IMR-90 (cell line): ENCODE measurements at regions not wholly inside any gene's neighbourhood (a gene's known extent, or its start where the extent isn't known, plus 50 kb on each side); places are given as distances from the start of the nearest gene placed in this dataset.
A peak's percentile ranks its signal among the peaks of the same experiment; 100 is the strongest.

Experiments
- ATAC-seq: fragments of 200-7000 bp; cut with Tn5 transposase; 2 replicates; pipeline ENCODE4 v1.9.1; 2020; ENCODE audit warnings: low read depth, mild to moderate bottlenecking, moderate library complexity
- BruUV-seq: library from RNA; stranded (reverse); fragments of 400-500 nt; replicated peaks from 2 replicates; lab custom pipeline; 2021; lab: Mats Ljungman, UMichigan
- CTCF ChIA-PET: fragments of 300-600 bp; formaldehyde crosslinking; extraction: SDS; loops from one replicate; lab custom pipeline; 2021; ENCODE audit warnings: antibody characterized with exemption; lab: Yijun Ruan, JAX
- POLR2A ChIA-PET: fragments of 300-600 bp; sonication (Branson Sonifier 250); formaldehyde crosslinking; loops from one replicate; lab custom pipeline; 2022; ENCODE audit warnings: antibody characterized with exemption; ENCODE audit not compliant: unreplicated experiment; lab: Charles Lee
- DNase-seq: peaks from one replicate; pipeline ENCODE4 v3.0.0; 2013
- H2AFZ ChIP-seq: replicated peaks from 2 replicates; pipeline ENCODE3; 2013; ENCODE audit warnings: low read length, mild to moderate bottlenecking; ENCODE audit not compliant: poor library complexity
- H2AK5ac ChIP-seq: 2 replicates; pipeline ENCODE4 v1.6.1; 2013; ENCODE audit warnings: low read depth, low read length, inconsistent platforms
- H2AK9ac ChIP-seq: replicated peaks from 2 replicates; pipeline ENCODE3; 2013; ENCODE audit warnings: mild to moderate bottlenecking, low read depth, low read length, moderate library complexity; ENCODE audit not compliant: poor library complexity
- H2BK120ac ChIP-seq: 2 replicates; pipeline ENCODE4 v1.6.1; 2013; ENCODE audit warnings: low read depth, low read length, inconsistent platforms
- H2BK15ac ChIP-seq: 3 replicates; pipeline ENCODE4 v1.6.1; 2013; ENCODE audit warnings: low read depth, low read length, inconsistent platforms
- H2BK20ac ChIP-seq: 2 replicates; pipeline ENCODE4 v1.6.1; 2013; ENCODE audit warnings: low read depth, mild to moderate bottlenecking, inconsistent platforms, low read length, moderate library complexity
- H2BK5ac ChIP-seq: 2 replicates; pipeline ENCODE4 v1.6.1; 2013; ENCODE audit warnings: mild to moderate bottlenecking, low read depth, low read length, inconsistent platforms; ENCODE audit not compliant: poor library complexity, severe bottlenecking
- H3K14ac ChIP-seq: replicated peaks from 2 replicates; pipeline ENCODE4 v1.6.1; 2013; ENCODE audit warnings: low read depth, low read length, inconsistent platforms
- H3K18ac ChIP-seq: 2 replicates; pipeline ENCODE4 v1.6.1; 2013; ENCODE audit warnings: low read depth, low read length, control low read depth
- H3K23ac ChIP-seq: 2 replicates; pipeline ENCODE4 v1.6.1; 2013; ENCODE audit warnings: low read depth, low read length, inconsistent platforms
- H3K27ac ChIP-seq: 2 replicates; pipeline ENCODE4 v1.5.1; 2013; ENCODE audit warnings: mild to moderate bottlenecking, control low read depth, low read length; ENCODE audit not compliant: insufficient read depth
- H3K27me3 ChIP-seq: 2 replicates; pipeline ENCODE4 v1.6.1; 2013; ENCODE audit warnings: low read length; ENCODE audit not compliant: control insufficient read depth, insufficient read depth
- H3K36me3 ChIP-seq: 2 replicates; pipeline ENCODE4 v1.6.1; 2013; ENCODE audit warnings: low read length, mixed read lengths; ENCODE audit not compliant: control insufficient read depth, insufficient read depth
- H3K4ac ChIP-seq: 2 replicates; pipeline ENCODE4 v1.6.1; 2013; ENCODE audit warnings: low read depth, low read length, inconsistent platforms
- H3K4me1 ChIP-seq: 2 replicates; pipeline ENCODE4 v1.6.1; 2013; ENCODE audit warnings: low read length, mixed read lengths; ENCODE audit not compliant: control insufficient read depth, insufficient read depth
- H3K4me2 ChIP-seq: 2 replicates; pipeline ENCODE4 v1.6.1; 2013; ENCODE audit warnings: low read depth, mild to moderate bottlenecking, control low read depth, low read length, moderate library complexity
- H3K4me3 ChIP-seq: 2 replicates; pipeline ENCODE4 v1.5.1; 2013; ENCODE audit warnings: low read depth, mild to moderate bottlenecking, control low read depth, low read length, moderate library complexity; ENCODE audit not compliant: insufficient read depth
- H3K56ac ChIP-seq: 2 replicates; pipeline ENCODE4 v1.6.1; 2013; ENCODE audit warnings: low read length, inconsistent platforms; ENCODE audit not compliant: insufficient read depth; ENCODE audit errors: extremely low read depth
- H3K79me1 ChIP-seq, 2 experiments: 2 replicates each; pipeline ENCODE4 v1.6.1; 2013; ENCODE audit warnings: low read length in 2 of 2, inconsistent platforms in 1 of 2, low read depth in 1 of 2
- H3K9ac ChIP-seq: 2 replicates; pipeline ENCODE4 v1.6.1; 2013; ENCODE audit warnings: low read depth, low read length, control low read depth
- H3K9me1 ChIP-seq: 2 replicates; pipeline ENCODE4 v1.6.1; 2013; ENCODE audit warnings: low read length, inconsistent platforms; ENCODE audit not compliant: insufficient read depth
- H3K9me3 ChIP-seq: 2 replicates; pipeline ENCODE4 v1.6.1; 2013; ENCODE audit warnings: low read length; ENCODE audit not compliant: control insufficient read depth, insufficient read depth
- H4K20me1 ChIP-seq: 2 replicates; pipeline ENCODE4 v1.6.1; 2013; ENCODE audit warnings: low read length, inconsistent platforms; ENCODE audit not compliant: insufficient read depth
- H4K5ac ChIP-seq: 2 replicates; pipeline ENCODE4 v1.6.1; 2013; ENCODE audit warnings: mild to moderate bottlenecking, low read depth, low read length, control low read depth
- H4K8ac ChIP-seq, 2 experiments: 2 replicates each; pipeline ENCODE4 v1.6.1; 2013; ENCODE audit warnings: low read depth in 2 of 2, low read length in 2 of 2, control low read depth in 1 of 2, inconsistent platforms in 1 of 2
- H4K91ac ChIP-seq: 2 replicates; pipeline ENCODE4 v1.6.1; 2013; ENCODE audit warnings: low read depth, low read length, inconsistent platforms; ENCODE audit not compliant: insufficient read depth
- MAFK ChIP-seq: IDR thresholded peaks from 2 replicates; pipeline ENCODE4 v1.6.1; 2012; ENCODE audit warnings: low read depth, low read length, improper control_type of control experiment
- WGBS, 2 experiments: methylation state at CpG; one replicate each; pipeline versions ENCODE4 v1.1.5 to v1.1.7; 2013; ENCODE audit warnings: missing lambda C conversion rate in 2 of 2; ENCODE audit not compliant: insufficient read length in 1 of 2; ENCODE audit errors: extremely low coverage in 2 of 2; 5-methylcytosine and 5-hydroxymethylcytosine counted together
- dilution Hi-C: fragments of 300-500 bp; cut with HindIII; formaldehyde crosslinking; loops from one replicate; pipeline ENCODE4 v1.14.3; 2018; ENCODE audit warnings: low sequenced_read_pairs; ENCODE audit not compliant: unreplicated experiment
- in situ Hi-C: fragments of 300-500 bp; cut with MboI; formaldehyde crosslinking; loops from 3 replicates; pipeline ENCODE4 v1.14.3; 2019; ENCODE audit warnings: low sequenced_read_pairs, inconsistent platforms, mixed read lengths
- intact Hi-C: fragments of 100-400 bp; cut with micrococcal nuclease; formaldehyde crosslinking; loops from 2 replicates; pipeline ENCODE4 v1.10.0; 2022
- TF ChIP-seq, protein P1 (sequence below): fragments of 150-350 bp; IDR thresholded peaks from 2 replicates; pipeline ENCODE4 v1.6.1; 2016; ENCODE audit warnings: low read depth, mild to moderate bottlenecking, low read length, moderate library complexity, borderline replicate concordance

DNA sequence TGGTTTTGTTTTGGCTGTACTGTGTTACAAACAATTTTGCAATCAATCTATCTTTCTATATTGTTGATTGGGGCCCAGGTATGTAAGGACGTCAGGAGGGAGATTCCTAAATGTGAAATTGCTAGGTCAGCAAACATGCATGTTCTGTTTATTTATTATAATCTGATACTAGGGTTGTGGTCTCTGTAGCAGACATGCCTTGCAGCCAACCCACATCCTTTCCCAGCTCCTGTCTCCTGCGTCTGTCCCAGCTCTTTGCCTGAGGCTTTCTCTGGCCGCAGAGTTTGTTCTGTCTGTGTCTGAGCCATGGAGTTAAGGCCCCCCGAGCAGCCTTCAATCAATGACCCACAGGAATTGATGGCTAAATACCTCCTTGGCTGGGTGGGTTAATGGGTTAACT, 124.0 kb upstream of the ZEB1 start:
- no peaks in the 10 kb centered on the region for H3K36me3 ChIP-seq
- no TSS peak for BruUV-seq
- peaks cover 5% of the 10 kb centered on the region for H3K4me1 ChIP-seq
- H3K4me3 ChIP-seq, result no peak overlapping the region
- H4K91ac ChIP-seq, result 0 out of 2 replicates have a peak overlapping the region, but pooled peaks have one; percentile 39
- WGBS, 2 experiments, result no CpG with 5 or more reads among the region's 4 CpGs
- H3K9me1 ChIP-seq, result no peaks in the 10 kb centered on the region
- H3K27me3 ChIP-seq, result no peaks in the 10 kb centered on the region
- H4K5ac ChIP-seq, result no peak overlapping the region
- H3K4ac ChIP-seq, result peak overlapping the region; percentile 36; the same call in 1 of the 2 replicates
- H2BK15ac ChIP-seq, result peak overlapping the region; percentile 58; the same call in 1 of the 3 replicates
- no peaks in the 10 kb centered on the region; the same call in 1 of the 2 replicates for H3K9me3 ChIP-seq
- peak overlapping the region in 1 of 2 experiments; percentile 19; a peak in 1 of 4 replicates for H4K8ac ChIP-seq
- no peak overlapping the region for H2BK120ac ChIP-seq
- no peak overlapping the region for H3K4me2 ChIP-seq
- ChIA-PET POLR2A (no interaction called here), CTCF (no interaction called here)
- dilution Hi-C loops (no loop called here), intact Hi-C loops (no loop called here), in situ Hi-C loops (no loop called here)
- peak overlapping the region; percentile 61; the same call in 1 of the 2 replicates for H3K14ac ChIP-seq
- no peak overlapping the region for H2AFZ ChIP-seq
- H3K56ac ChIP-seq, result no peak overlapping the region; the same call in 1 of the 2 replicates
- no peak overlapping the region for H3K27ac ChIP-seq
- H3K79me1 ChIP-seq, result no peaks in the 10 kb centered on the region
- no peak overlapping the region for H3K9ac ChIP-seq
- peak; percentile 95 for TF ChIP-seq MAFK
- TF ChIP-seq, protein P1, sequence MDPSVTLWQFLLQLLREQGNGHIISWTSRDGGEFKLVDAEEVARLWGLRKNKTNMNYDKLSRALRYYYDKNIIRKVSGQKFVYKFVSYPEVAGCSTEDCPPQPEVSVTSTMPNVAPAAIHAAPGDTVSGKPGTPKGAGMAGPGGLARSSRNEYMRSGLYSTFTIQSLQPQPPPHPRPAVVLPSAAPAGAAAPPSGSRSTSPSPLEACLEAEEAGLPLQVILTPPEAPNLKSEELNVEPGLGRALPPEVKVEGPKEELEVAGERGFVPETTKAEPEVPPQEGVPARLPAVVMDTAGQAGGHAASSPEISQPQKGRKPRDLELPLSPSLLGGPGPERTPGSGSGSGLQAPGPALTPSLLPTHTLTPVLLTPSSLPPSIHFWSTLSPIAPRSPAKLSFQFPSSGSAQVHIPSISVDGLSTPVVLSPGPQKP, result no peak
- no peak overlapping the region for H3K18ac ChIP-seq
- peak overlapping the region; percentile 48 for H2BK20ac ChIP-seq
- H2AK9ac ChIP-seq, result no peak overlapping the region
- H3K23ac ChIP-seq, result no peak overlapping the region
- ATAC-seq (no peak), DNase-seq (peak; percentile 43)
- H2BK5ac ChIP-seq, result no peak overlapping the region
- H4K20me1 ChIP-seq, result no peaks in the 10 kb centered on the region
- peak overlapping the region; percentile 49; the same call in 1 of the 2 replicates for H2AK5ac ChIP-seq
